WERI-Rb-1 (cell line): ENCODE measurements at regions not wholly inside any gene's neighbourhood (a gene's known extent, or its start where the extent isn't known, plus 50 kb on each side); places are given as distances from the start of the nearest gene placed in this dataset.
"Not testable (repeated sequence)": the region's sequence is repeated elsewhere in the genome, so short reads cannot be mapped to it uniquely, and the experiment has no call there.

Source experiments
- DNase-seq: peaks from one replicate; pipeline ENCODE4 v3.0.0-alpha.2; 2020
- H3K27ac ChIP-seq: fragments of 250-450 bp; sonication (Bioruptor Pico); 2 replicates; pipeline ENCODE4 v1.5.1; 2020; ENCODE audit warnings: mild to moderate bottlenecking, moderate library complexity
- H3K27me3 ChIP-seq: fragments of 250-450 bp; sonication (Bioruptor Pico); 2 replicates; pipeline ENCODE4 v1.5.1; 2021; ENCODE audit warnings: mild to moderate bottlenecking, low read depth, moderate library complexity; ENCODE audit not compliant: insufficient read depth, severe bottlenecking
- H3K36me3 ChIP-seq: fragments of 250-450 bp; sonication (Bioruptor Pico); 2 replicates; pipeline ENCODE4 v1.5.1; 2020; ENCODE audit warnings: mild to moderate bottlenecking, moderate library complexity
- H3K4me3 ChIP-seq: 2 replicates; pipeline ENCODE4 v1.5.1; 2011; ENCODE audit warnings: low read depth, mild to moderate bottlenecking, control low read depth, low read length
- H3K9me3 ChIP-seq: fragments of 250-450 bp; sonication (Bioruptor Pico); 2 replicates; pipeline ENCODE4 v1.5.1; 2021; ENCODE audit warnings: mild to moderate bottlenecking, moderate library complexity; ENCODE audit not compliant: severe bottlenecking
- CTCF ChIP-seq: IDR thresholded peaks from 2 replicates; pipeline ENCODE4 v1.5.1; 2011; ENCODE audit warnings: low read depth, mild to moderate bottlenecking, control low read depth, inconsistent platforms, low read length

DNA sequence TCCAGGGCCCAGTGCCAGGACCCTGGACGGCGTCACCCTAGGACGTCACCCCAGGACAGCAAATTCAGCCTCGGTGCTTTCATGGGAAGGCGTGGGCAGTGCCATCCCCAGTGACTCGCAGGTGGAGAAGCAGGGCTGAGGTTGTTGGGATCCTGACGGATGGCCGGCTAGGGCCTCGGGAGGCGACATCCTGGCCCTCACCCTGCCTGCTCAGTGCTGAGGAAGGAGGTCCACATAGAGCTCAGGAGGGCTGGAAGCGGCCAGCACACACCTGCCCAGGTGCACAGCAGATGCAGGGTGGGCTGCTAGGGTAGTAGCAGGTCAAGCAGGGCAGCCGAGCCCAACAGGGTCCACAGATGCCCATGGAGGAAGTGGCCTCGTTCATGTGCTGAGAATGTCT, 482.0 kb upstream of the SALL3 start:
- no peaks in the 10 kb centered on the region for H3K36me3 ChIP-seq
- H3K27ac ChIP-seq = no peak overlapping the region
- no peak for TF ChIP-seq CTCF
- H3K27me3 ChIP-seq = no peaks in the 10 kb centered on the region
- H3K9me3 ChIP-seq = peaks cover 3% of the 10 kb centered on the region
- H3K4me3 ChIP-seq = no peak overlapping the region
- no peak for DNase-seq

DNA sequence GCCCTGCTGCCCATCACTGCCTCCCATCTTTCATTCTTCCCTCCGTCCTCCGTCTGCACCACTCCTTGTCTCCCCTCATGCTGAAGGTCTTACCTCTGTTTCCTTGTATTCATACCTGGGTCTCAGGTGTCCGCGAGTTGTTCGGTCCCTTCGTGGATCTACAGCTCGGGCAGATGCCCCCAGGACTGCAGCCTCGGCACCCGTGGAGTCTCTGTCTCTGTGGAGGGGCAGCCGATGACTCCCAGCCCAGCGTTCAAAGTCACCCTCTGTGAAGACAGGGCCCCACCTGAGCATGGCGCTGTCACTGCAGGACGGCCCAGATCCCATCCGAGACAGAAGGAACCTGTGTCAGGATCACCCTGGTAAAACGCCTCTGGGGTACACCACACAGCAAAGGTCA, 480.0 kb upstream of the SALL3 start:
- H3K9me3 ChIP-seq = peaks cover 10% of the 10 kb centered on the region
- no peak for DNase-seq

GRCh38 chr18:78501251-78501650, 478.4 kb upstream of the SALL3 start:
- Histone ChIP-seq H3K36me3 (no peaks in the 10 kb centered on the region), H3K27me3 (no peaks in the 10 kb centered on the region), H3K27ac (no peak overlapping the region), H3K4me3 (no peak overlapping the region), H3K9me3 (peaks cover 10% of the 10 kb centered on the region)
- no peak for TF ChIP-seq CTCF
- DNase-seq = no peak

More for the DNA sequence above, 480.0 kb upstream of the SALL3 start:
- Histone ChIP-seq H3K36me3 (no peaks in the 10 kb centered on the region), H3K4me3 (no peak overlapping the region), H3K27ac (no peak overlapping the region), H3K27me3 (no peaks in the 10 kb centered on the region)
- no peak for TF ChIP-seq CTCF

DNA sequence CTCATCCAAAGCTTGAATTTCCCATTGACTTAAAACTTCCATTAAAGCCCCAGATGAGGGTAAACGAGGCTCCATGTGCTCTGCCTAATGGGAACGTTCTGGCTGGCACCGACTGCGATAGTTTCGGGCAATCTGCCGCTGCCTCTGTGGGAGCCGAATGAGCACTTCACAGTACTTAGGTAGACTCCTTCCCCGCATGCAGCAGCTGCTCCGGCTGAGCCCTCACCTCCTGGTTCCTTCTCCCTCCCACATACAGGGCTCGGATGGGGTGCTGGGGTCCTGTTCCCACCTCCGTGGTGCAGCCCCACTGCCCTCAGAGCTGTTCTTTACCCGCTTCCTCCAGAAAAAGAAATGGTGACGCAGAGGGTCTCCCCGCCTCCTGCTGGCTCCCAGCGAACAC, 476.5 kb upstream of the SALL3 start:
- peaks cover 10% of the 10 kb centered on the region for H3K9me3 ChIP-seq
- no peak overlapping the region for H3K27ac ChIP-seq

GRCh38 chr18:78505851-78506461, 473.7 kb upstream of the SALL3 start:
- no peak for TF ChIP-seq CTCF
- H3K27ac ChIP-seq = no peak overlapping the region
- peaks cover 10% of the 10 kb centered on the region for H3K9me3 ChIP-seq
- DNase-seq = no peak
- no peak overlapping the region for H3K4me3 ChIP-seq
- H3K36me3 ChIP-seq = no peaks in the 10 kb centered on the region
- H3K27me3 ChIP-seq = no peaks in the 10 kb centered on the region

More for the DNA sequence above, 476.5 kb upstream of the SALL3 start:
- no peak for TF ChIP-seq CTCF
- peak; percentile 6 for DNase-seq
- no peaks in the 10 kb centered on the region for H3K36me3 ChIP-seq
- H3K4me3 ChIP-seq = no peak overlapping the region
- H3K27me3 ChIP-seq = no peaks in the 10 kb centered on the region

DNA sequence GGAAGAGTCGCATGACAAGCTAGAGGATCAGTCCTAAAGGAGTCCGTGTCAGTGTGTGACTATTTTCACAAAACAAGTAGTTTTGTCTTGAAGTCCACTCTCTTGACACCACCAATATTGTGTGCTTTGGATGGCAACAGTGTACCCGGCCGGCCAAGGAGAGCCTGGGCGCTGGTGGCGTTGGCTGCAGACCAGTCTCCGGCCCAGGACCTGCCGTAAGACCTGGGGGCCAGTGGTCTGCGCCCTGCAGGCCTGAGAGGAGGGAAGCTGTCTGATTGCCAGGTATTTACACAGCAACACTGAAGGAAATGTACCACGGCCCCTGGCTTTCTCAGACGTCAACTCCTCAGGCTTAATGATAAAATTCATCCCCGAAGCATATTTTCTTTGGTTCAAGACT, 472.4 kb upstream of the SALL3 start:
- no peak overlapping the region for H3K27ac ChIP-seq
- no peaks in the 10 kb centered on the region for H3K36me3 ChIP-seq
- no peak for TF ChIP-seq CTCF
- H3K27me3 ChIP-seq = no peaks in the 10 kb centered on the region
- H3K9me3 ChIP-seq = peaks cover 7% of the 10 kb centered on the region
- no peak overlapping the region for H3K4me3 ChIP-seq
- DNase-seq = no peak

DNA sequence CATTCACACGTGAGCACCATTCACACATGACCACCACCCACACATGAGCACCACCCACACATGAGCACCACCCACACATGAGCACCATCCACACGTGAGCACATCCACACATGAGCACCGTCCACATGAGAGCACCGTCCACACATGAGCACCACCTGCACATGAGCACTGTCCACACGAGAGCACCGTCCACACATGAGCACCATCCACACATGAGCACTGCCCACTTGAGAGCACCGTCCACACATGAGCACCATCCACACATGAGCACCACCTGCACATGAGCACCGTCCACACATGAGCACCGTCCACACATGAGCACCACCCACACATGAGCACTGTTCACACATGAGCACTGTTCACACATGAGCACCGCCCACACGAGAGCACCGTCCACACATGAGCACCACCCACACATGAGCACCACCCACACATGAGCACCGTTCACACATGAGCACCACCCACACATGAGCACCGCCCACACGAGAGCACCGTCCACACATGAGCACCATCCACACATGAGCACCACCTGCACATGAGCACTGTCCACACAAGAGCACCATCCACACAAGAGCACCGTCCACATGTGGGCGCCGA, 471.3 kb upstream of the SALL3 start:
- H3K27me3 ChIP-seq, H3K9me3 ChIP-seq: not testable (repeated sequence)

More for the DNA sequence above, 471.3 kb upstream of the SALL3 start:
- not testable (repeated sequence) for H3K36me3 ChIP-seq, DNase-seq, H3K4me3 ChIP-seq, H3K27ac ChIP-seq
